ENCODE measurements at regions not wholly inside any gene's neighbourhood (a gene's known extent, or its start where the extent isn't known, plus 50 kb on each side); places are given as distances from the start of the nearest gene placed in this dataset.

DNA sequence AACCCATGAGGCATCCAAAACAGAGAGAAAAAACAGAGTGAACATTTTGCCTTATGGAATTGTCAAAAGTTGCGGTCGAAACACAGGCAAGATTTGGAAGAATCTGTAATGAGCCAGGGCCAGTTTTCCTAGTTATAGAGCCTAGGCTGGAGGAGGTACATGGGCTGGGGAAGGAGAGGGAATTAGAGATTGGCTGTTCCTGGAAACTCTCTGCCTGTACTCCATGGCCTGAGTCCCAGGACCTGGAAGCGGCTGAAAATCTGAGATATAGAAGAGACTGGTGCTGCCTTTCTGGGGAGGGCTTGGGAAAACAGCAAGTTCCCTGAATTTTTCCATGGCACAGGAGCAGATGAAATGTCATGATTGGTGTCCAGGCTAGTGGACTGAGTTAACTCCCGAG, 122.8 kb upstream of the KLF12 start:
- intact Hi-C loops (cut with DNase I), result no loop called here
- TF ChIP-seq POLR2A (IDR thresholded peaks at IDR 0.05) (no peak), EP300 (IDR thresholded peaks at IDR 0.05) (no peak)
- TF ChIP-seq, protein P1, sequence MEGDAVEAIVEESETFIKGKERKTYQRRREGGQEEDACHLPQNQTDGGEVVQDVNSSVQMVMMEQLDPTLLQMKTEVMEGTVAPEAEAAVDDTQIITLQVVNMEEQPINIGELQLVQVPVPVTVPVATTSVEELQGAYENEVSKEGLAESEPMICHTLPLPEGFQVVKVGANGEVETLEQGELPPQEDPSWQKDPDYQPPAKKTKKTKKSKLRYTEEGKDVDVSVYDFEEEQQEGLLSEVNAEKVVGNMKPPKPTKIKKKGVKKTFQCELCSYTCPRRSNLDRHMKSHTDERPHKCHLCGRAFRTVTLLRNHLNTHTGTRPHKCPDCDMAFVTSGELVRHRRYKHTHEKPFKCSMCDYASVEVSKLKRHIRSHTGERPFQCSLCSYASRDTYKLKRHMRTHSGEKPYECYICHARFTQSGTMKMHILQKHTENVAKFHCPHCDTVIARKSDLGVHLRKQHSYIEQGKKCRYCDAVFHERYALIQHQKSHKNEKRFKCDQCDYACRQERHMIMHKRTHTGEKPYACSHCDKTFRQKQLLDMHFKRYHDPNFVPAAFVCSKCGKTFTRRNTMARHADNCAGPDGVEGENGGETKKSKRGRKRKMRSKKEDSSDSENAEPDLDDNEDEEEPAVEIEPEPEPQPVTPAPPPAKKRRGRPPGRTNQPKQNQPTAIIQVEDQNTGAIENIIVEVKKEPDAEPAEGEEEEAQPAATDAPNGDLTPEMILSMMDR (IDR thresholded peaks at IDR 0.05), result no peak
- Histone ChIP-seq H3K9me3 (no peaks in the 10 kb centered on the region), H3K27ac (no peak overlapping the region), H3K36me3 (no peaks in the 10 kb centered on the region), H3K27me3 (no peaks in the 10 kb centered on the region), H3K4me3 (no peak overlapping the region), H3K4me1 (ENCODE audit: insufficient read depth) (no peaks in the 10 kb centered on the region)
- no peak for DNase-seq
- WGBS, 3 donors, result 78 to 93% (median 92%) methylated on average over 4 of the region's 4 CpGs

DNA sequence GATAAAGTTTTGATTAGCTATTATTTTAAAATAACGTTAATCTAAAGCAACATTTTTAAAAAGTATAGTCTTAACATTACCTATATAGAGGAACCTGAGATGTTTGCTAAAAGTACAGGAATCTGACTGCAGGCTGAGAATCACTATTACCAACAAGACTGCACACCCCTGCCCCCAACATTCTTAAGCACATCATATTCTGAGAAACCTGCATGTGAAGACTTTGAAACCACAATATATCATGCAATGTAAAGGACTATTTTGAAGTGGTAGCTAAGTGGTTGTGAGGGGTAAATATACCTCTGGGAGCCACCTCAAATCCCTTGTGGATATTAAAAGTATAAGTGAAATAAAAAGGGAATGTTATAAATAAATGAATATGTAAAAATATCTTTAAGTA, 119.0 kb upstream of the KLF12 start:
- Histone ChIP-seq H3K4me1 (ENCODE audit: insufficient read depth) (no peaks in the 10 kb centered on the region), H3K9me3 (no peaks in the 10 kb centered on the region), H3K4me3 (no peak overlapping the region), H3K27ac (no peak overlapping the region), H3K36me3 (no peaks in the 10 kb centered on the region), H3K27me3 (no peaks in the 10 kb centered on the region)
- WGBS, 3 donors, result 38 to 86% (median 40%) methylated on average over 1 of the region's 1 CpG
- no peak for DNase-seq
- TF ChIP-seq EP300 (IDR thresholded peaks at IDR 0.05) (no peak), POLR2A (IDR thresholded peaks at IDR 0.05) (no peak)
- TF ChIP-seq, protein P1 (IDR thresholded peaks at IDR 0.05), result no peak
- intact Hi-C loops (cut with DNase I), result no loop called here

DNA sequence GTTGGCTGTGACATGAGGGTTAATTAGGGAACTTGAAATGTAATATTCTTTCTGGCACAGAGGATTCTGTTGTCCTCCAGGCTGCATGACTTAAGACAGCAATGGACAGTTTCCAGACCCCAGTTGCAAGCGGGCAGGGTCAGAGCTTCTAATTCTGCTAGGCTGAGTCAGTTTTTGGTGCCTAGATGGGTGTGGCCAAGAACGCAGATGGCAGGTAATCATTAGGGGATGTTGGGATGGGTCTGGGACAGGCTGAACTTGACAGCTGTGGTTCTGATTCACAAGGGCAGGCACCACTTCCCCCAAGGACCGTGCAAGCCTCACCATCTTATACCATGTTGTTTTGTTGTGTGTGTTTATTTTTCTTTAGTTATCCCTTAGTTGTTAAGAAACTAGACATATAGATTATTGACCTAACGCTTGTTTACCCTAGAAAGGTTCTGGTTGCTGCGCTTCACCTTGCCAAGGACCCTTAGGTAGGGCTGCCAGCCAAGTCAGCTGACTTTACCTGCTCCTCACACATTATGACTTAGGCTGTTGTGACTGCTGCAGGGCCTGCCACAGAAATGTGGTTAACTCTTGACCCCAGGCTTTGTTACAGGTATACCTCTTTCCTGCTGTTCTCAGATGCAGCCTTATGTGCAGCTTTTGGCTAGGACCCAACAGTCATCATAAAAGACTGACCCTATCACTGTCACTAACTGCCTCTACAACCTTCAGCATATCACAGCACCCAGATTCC, 117.7 kb upstream of the KLF12 start:
- Histone ChIP-seq H3K4me1 (ENCODE audit: insufficient read depth) (no peaks in the 10 kb centered on the region), H3K9me3 (no peaks in the 10 kb centered on the region), H3K4me3 (no peak overlapping the region), H3K27ac (no peak overlapping the region), H3K27me3 (no peaks in the 10 kb centered on the region), H3K36me3 (no peaks in the 10 kb centered on the region)
- WGBS, 3 donors, result 84 to 88% (median 87%) methylated on average over 5 of the region's 5 CpGs
- intact Hi-C loops (cut with DNase I), result no loop called here
- TF ChIP-seq EP300 (IDR thresholded peaks at IDR 0.05), result no peak
- TF ChIP-seq, protein P1 (IDR thresholded peaks at IDR 0.05), result no peak
- no peak for TF ChIP-seq POLR2A (IDR thresholded peaks at IDR 0.05)
- DNase-seq, result no peak

DNA sequence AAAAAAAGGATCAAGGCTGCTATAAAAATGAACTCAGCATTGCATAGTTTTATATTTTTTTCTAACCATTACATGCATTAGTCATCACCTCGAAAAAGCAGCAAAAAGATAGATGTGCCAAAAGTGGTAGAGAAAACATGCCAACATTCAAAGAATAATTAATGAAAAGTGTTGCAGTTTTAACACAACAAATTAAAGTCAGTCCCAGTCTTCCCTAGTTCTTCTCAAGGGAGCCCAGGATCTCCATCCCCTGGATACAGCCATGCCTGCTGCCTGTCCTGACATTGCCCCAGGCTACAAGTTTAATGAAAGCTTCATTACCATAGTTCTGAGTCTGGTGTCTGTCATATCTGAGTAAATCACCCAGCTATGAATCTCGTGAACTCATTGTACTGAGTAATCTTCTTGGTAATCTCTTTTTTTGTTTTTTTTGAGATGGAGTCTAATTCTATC, 116.6 kb upstream of the KLF12 start:
- intact Hi-C loops (cut with DNase I), result no loop called here

More for the DNA sequence above, 116.6 kb upstream of the KLF12 start:
- Histone ChIP-seq H3K4me3 (no peak overlapping the region), H3K36me3 (no peaks in the 10 kb centered on the region), H3K27me3 (no peaks in the 10 kb centered on the region), H3K27ac (no peak overlapping the region), H3K9me3 (no peaks in the 10 kb centered on the region), H3K4me1 (ENCODE audit: insufficient read depth) (peaks cover 2% of the 10 kb centered on the region)
- 26 to 49% (median 47%) methylated on average over 2 of the region's 2 CpGs for WGBS, 3 donors
- TF ChIP-seq, protein P1 (IDR thresholded peaks at IDR 0.05), result no peak
- TF ChIP-seq POLR2A (IDR thresholded peaks at IDR 0.05) (no peak), EP300 (IDR thresholded peaks at IDR 0.05) (no peak)
- DNase-seq, result no peak

Data from ovary (tissue), 7 donors.